ENCODE measurements at regions not wholly inside any gene's neighbourhood (a gene's known extent, or its start where the extent isn't known, plus 50 kb on each side); places are given as distances from the start of the nearest gene placed in this dataset.

- peak; percentile 68 to 75 for DNase-seq
Measured at GRCh38 chr11:39144351-39145130, 2314.9 kb downstream of the LRRC4C start.

GRCh38 chr11:39139581-39139980 lies 2319.9 kb downstream of the LRRC4C start:
- no peak for DNase-seq

DNA sequence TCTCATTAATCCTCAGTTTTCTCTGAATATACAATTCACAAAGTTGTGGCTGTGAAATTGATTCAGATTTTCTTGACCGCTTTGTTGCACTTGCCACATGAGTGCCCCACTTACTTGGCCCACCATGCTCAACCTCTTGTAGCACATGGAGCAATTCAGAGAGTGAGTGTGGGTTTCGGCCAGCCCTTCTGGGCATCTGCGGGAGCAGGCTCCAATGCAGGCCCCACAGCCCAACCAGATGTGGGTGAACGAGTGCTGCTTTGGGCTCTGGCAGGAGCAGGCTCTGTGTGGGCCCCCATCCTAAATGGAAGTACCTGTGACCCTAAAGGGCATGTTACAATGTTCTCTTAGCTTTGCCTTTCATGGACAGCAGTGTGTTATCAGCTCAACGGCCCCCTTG lies 2338.6 kb downstream of the LRRC4C start:
- no peak for DNase-seq

- no peak for DNase-seq
Measured at GRCh38 chr11:39113606-39114005, 2345.8 kb downstream of the LRRC4C start.

- no peak for DNase-seq
Measured at GRCh38 chr11:39102236-39102635, 2357.2 kb downstream of the LRRC4C start.

DNA sequence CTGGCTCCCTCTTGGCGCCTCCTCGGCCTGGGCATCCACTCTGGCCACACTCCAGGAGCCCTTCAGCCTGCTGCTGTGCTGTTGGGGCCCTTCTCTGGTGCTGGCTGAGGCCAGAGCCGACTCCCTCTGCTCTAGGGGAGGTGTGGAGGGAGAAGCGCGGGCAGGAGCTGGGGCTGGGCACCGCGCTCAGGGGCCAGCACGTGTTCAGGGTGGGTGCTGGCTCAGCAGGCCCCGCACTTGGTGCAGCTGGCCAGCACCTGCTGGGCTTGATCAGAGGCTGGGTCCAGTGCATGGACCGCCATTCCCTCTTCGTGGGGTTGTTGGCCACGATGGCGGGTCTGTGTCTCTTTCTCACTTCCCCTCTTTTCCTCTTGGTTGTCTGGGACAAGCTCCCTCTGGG lies 2381.0 kb downstream of the LRRC4C start:
- DNase-seq, result no peak

DNA sequence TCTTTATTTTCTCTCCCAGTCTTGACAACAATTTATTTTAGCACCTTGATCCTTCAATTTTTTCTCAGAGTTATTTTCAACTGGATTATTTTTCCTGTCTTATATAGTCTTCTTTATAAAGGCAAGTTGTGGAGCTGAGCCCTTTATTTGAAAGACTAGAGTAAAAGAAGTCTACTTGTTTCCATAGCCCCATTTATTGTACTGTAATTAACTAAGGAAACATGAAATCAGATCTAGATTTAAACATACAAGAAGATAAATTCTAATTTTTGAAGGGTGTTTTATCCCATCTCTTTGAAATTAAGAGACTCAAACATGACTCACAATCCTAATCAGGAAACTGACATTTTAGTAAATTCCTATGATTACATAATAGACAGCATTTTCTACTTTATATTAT lies 2421.8 kb downstream of the LRRC4C start:
- no peak for DNase-seq

GRCh38 chr11:39036021-39036420 lies 2423.4 kb downstream of the LRRC4C start:
- no peak for DNase-seq

- peak; percentile 61 to 64 for DNase-seq
Measured at GRCh38 chr11:39021539-39021938, 2423.5 kb upstream of the RAG2 start.

DNA sequence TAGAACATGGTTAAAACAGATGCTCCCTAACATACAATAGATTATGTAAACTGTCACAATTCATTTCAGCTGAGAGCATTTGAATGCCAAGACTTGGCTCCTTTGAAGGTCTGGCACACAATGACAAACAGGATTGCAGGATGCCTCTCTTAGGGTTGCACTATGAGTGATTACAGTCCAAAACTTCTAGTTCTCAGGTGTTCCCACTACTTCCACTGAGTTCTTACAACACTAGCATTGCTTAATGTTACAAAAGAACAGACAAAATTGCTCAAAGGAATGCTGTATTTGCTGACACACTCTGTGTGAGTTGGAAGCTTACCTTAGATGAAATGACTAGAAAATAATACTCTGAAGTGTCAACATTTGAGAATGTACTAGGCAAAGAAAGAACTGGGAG lies 2413.8 kb upstream of the RAG2 start:
- DNase-seq, result no peak

DNA sequence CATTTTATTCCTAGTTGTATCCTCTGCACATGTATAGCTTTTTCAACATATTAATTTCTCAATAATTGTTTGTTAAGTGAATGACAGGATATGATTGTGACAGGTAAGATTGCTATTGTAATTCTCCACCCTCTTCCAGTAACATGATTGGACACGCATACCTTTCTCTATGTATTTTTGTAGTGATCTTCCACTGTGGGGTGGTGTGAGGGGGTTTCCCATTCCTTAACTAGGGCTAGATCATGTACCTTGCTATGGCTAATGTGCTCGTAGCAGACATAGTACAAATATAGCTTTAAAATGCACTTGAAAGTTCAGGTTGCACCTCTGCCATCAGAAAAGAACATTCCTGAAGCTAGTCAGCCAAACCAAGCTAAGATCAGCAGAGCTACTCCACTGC lies 2392.8 kb upstream of the RAG2 start:
- no peak for DNase-seq

GRCh38 chr11:38990139-38990538 lies 2392.1 kb upstream of the RAG2 start:
- no peak for DNase-seq

- DNase-seq, result no peak
Measured at GRCh38 chr11:38988908-38989307, 2390.9 kb upstream of the RAG2 start.

DNA sequence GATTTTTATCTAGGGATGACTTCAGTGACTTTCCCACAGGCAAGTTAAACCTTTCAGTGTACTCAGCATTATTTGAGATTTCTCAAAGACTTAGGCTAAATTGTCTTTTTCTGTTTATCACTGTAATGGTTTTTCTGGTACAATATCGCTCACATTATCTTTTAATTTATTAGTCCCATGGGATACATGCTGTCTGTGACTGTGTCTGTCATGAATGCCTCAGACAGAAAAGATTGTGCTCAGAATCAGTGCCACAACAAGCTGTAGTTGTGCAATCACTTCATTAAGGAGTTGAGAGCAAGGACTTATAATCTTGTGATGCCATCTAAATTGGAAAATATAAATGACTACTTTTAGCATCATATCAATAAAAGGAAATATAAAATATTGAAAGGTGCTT lies 2374.2 kb upstream of the RAG2 start:
- DNase-seq, result no peak

DNA sequence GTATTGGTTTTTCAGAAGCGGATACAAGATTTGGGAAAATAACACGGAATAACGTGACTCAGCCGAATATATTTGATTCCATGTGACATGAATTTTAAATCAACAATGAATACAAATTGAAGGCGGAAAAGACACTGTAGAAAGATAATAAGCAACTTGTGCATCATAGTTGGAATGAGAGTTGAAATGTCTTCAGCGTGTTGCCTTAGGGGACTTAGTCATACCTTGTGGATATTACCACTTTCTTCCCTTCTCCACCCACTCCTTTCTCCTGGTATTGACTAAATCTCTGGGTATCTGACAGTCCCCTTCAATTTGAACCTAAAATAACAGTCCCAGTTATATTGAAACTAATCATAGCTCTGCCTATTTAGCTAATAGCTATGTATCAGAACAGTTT lies 2373.1 kb upstream of the RAG2 start:
- no peak for DNase-seq

DNA sequence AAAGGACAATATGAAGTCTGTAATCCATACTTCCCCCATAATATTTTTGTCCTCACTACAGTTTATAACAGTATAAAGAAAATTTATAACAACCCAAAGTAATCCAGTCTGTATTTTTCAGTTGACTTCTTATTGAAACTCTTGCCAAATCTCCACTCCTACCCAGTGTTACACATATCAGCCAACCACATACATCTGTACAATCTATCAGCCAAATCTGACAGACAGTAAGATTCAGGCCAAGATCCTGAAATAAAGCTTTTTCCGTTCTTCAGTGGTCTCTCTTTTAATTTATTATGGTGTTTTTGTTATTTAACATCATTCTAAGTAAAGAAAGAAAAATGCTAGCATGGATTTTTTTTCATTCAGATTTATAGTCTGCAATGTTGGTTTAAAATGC lies 2370.9 kb upstream of the RAG2 start:
- DNase-seq, result no peak

DNA sequence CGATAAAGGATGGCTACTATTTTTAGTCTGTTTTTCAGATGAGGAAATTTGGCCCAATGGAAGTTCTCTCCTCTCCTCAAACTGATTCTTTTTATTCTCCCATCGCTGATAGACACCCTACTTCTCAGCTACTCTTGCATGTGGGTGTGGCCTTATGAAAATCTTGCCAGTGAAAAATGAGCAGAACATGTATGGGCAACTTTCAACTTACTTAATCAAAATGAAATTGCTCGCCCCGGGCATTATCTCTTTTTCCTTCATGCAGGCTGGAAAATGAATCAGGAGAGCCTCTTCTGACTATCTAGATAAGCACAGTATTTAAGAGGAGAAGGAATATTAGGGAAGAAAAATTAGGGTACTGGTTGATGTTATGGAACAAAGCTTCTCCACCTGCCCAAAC lies 2354.7 kb upstream of the RAG2 start:
- no peak for DNase-seq

DNA sequence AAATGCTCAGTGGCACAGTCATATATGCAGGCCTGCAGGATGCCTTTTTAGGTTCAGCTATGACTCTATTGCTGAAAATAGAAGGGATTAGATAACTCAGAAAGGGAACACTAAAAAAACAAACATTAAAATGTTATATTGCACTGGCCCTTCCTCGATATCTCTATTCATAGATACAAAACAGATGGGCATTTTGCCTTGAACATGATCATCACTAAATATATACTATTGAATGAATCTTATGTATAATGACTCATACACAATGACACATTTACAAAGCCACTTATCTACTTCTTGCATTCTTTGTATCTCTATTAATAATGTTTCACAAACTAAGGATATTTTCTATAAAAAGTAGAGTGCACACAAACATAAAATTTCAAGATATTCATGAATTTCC lies 2352.8 kb upstream of the RAG2 start:
- DNase-seq, result no peak

DNA sequence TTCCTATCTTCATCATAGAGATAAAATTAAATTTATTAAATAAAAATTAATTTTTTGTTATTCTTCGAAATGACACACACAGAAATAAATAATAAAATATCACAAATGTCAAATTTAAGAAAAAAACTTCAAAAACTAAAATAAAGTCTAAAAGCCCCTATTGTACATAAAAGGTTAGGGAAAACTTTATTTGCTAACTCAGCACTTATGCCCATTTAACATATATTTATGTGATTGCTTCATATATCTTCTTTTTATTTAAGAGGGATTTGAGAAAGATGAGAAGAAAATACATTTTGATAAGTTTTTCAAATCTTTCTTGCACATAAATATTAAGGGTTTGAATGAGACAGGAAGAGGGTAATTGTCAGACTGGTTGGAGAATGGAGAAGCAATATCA lies 2350.4 kb upstream of the RAG2 start:
- no peak for DNase-seq

DNA sequence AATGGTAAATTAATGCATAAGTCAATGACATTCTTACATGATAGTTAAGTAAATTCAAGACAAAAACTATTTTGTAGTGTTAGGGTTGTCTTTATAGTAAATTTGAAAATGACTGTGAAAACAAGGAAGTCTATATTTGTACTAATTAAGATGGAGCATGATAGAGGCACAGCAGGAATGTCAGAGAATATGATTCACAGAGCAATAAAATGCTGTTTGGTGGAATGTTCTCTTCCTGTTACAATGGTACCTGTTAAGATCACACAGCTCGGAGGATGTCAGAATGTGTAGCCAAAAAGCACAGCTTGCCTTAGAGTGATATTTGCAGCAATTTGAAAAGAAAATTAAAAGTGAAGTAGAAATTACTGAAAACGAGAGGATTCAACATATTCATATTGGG lies 2339.7 kb upstream of the RAG2 start:
- DNase-seq, result no peak

GRCh38 chr11:38935941-38936340 lies 2337.9 kb upstream of the RAG2 start:
- no peak for DNase-seq

GRCh38 chr11:38927993-38928392 lies 2330.0 kb upstream of the RAG2 start:
- no peak for DNase-seq

DNA sequence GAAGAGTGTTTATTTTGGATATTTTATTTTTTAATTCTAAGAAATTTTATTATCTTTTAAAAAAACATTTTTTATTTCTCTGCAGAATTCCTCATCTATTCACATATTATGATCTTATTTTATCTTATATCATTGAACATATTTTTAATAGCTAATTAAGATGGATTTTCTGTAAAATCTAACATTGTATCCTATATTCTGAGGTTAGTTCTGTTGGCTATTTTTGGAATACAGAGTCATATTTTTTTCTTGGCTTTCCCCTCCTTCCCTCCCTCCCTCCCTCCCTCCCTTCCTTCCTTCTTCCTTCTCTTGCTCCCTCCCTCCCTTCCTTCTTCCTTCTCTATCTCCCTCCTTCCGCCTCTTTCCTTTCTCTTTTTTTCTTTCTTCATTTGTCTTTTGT lies 2326.6 kb upstream of the RAG2 start:
- DNase-seq, result no peak

- peak; percentile 62 to 75 for DNase-seq
Measured at GRCh38 chr11:38900211-38900610, 2302.2 kb upstream of the RAG2 start.
